T-helper 17 cell (primary cell): ENCODE measurements at regions not wholly inside any gene's neighbourhood (a gene's known extent, or its start where the extent isn't known, plus 50 kb on each side); places are given as distances from the start of the nearest gene placed in this dataset.
A peak's percentile ranks its signal among the peaks of the same experiment; 100 is the strongest.

Experiments used
- ATAC-seq: fragments of 150-1000 bp; cut with Tn5 transposase; 2 replicates; pipeline ENCODE4 v1.10.0; 2021; ENCODE audit warnings: mild to moderate bottlenecking, moderate library complexity
- DNase-seq, 3 donors: peaks; one replicate each; pipeline versions ENCODE4 v3.0.0 to v3.0.0-alpha.2; 2020 to 2021
- H3K9me3 ChIP-seq: one replicate; pipeline ENCODE4 v1.7.0; 2013; ENCODE audit warnings: low read length, mild to moderate bottlenecking; ENCODE audit not compliant: control insufficient read depth, poor library complexity, severe bottlenecking
- H3K27ac Mint-ChIP-seq: one replicate; pipeline ENCODE4 v1.8.0; 2022; ENCODE audit warnings: mild to moderate bottlenecking, moderate library complexity, mixed read lengths
- H3K27me3 Mint-ChIP-seq: one replicate; pipeline ENCODE4 v1.8.0; 2022; ENCODE audit warnings: mixed read lengths
- H3K36me3 Mint-ChIP-seq: one replicate; pipeline ENCODE4 v1.8.0; 2022; ENCODE audit warnings: low read depth, mixed read lengths
- H3K4me1 Mint-ChIP-seq: one replicate; pipeline ENCODE4 v1.8.0; 2022; ENCODE audit warnings: mild to moderate bottlenecking, mixed read lengths
- H3K4me3 Mint-ChIP-seq: one replicate; pipeline ENCODE4 v1.8.0; 2022; ENCODE audit warnings: mild to moderate bottlenecking, moderate library complexity, mixed read lengths

GRCh38 chr9:84393266-84393950, 52.9 kb upstream of the SLC28A3 start:
- Mint-ChIP-seq H3K4me1 (no peaks in the 10 kb centered on the region), H3K27me3 (peaks cover 32% of the 10 kb centered on the region), H3K4me3 (no peak overlapping the region), H3K36me3 (no peaks in the 10 kb centered on the region), H3K27ac (no peak overlapping the region)
- ATAC-seq = no peak
- DNase-seq = no peak
- H3K9me3 ChIP-seq = no peaks in the 10 kb centered on the region

GRCh38 chr9:84394036-84394435, 53.5 kb upstream of the SLC28A3 start:
- Mint-ChIP-seq H3K36me3 (no peaks in the 10 kb centered on the region), H3K27ac (no peak overlapping the region), H3K27me3 (peaks cover 32% of the 10 kb centered on the region), H3K4me3 (no peak overlapping the region), H3K4me1 (no peaks in the 10 kb centered on the region)
- DNase-seq = no peak
- ATAC-seq = no peak
- no peaks in the 10 kb centered on the region for H3K9me3 ChIP-seq

DNA sequence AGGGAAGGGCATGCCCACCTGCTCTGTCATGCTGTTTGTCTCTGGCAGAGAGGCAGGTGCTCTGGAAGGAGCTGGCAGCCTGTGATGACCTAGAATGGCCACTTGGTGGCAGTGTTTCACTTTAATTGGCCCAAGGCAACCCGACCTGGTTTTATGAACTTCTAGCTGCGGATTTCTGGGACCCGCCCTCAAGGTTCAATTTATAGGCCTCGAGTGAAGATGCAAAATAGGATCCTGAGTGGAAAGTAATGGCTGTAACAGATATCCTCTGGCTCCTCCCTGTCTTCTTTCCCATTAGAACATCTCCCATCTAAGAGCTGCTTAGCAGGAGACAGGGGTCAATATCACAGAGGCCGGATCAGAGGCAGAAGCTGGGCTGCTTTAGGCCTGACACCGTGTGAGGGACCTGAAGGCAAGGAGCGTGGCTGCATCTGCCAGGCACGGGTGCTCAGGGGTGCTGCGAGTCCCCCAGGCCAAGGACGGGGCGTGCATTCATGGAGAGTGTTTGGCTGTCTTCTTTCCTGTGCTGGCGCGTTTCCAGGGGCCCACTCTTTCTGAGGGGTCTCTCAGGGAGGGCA, 56.7 kb upstream of the SLC28A3 start:
- Mint-ChIP-seq H3K4me1 (no peaks in the 10 kb centered on the region), H3K4me3 (no peak overlapping the region), H3K27ac (no peak overlapping the region), H3K27me3 (peaks cover 12% of the 10 kb centered on the region), H3K36me3 (no peaks in the 10 kb centered on the region)
- H3K9me3 ChIP-seq = no peaks in the 10 kb centered on the region
- ATAC-seq (peak; percentile 81), DNase-seq (peak; percentile 18 to 47 (median 40))

DNA sequence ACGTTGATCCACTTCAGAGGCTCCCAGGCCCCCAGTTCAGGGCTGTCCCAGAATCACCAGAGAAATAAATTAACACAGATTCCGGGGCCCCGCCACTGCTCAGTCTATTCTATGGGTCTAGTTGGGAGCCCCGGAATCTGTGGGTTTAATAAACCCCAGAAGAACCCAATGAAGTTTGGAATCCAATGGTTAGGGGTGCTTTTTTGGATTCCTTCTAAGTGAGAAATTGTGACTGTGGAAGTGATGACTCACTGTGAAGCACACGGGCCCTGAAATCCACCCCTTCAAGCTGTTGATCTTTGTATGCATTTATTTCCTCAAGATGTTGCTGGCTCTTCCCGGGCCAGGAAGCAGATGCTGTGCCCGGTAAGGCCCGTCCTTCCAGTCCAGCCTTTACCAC, 57.3 kb upstream of the SLC28A3 start:
- DNase-seq = no peak

DNA sequence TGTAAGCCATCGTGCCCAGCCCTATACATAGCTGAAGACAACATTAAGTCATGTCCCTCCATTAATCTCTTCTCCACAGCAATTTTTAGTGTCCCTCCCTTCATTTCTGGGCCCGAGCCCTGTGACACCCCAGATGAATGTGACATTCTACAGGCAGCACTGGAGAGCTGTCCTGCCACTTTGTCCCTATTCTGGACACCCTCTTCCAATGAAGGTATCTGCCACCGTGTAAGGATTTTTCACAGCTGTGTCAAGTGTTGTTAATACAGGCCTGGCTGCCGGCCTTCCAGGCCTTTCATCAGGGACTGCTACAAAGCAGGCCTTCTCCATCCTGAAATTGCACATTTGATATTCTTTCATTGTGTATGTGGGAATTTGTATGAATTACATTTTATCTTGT, 62.0 kb upstream of the SLC28A3 start:
- no peak overlapping the region for H3K4me3 Mint-ChIP-seq
- no peak overlapping the region for H3K27ac Mint-ChIP-seq
- no peaks in the 10 kb centered on the region for H3K36me3 Mint-ChIP-seq
- no peak for ATAC-seq
- peaks cover 2% of the 10 kb centered on the region for H3K4me1 Mint-ChIP-seq
- no peak for DNase-seq
- H3K9me3 ChIP-seq = no peaks in the 10 kb centered on the region
- H3K27me3 Mint-ChIP-seq = no peaks in the 10 kb centered on the region

More for the DNA sequence above, 57.3 kb upstream of the SLC28A3 start:
- no peak overlapping the region for H3K4me3 Mint-ChIP-seq
- H3K27me3 Mint-ChIP-seq = peaks cover 10% of the 10 kb centered on the region
- H3K36me3 Mint-ChIP-seq = no peaks in the 10 kb centered on the region
- no peak overlapping the region for H3K27ac Mint-ChIP-seq
- no peaks in the 10 kb centered on the region for H3K9me3 ChIP-seq
- ATAC-seq = no peak
- H3K4me1 Mint-ChIP-seq = no peaks in the 10 kb centered on the region

DNA sequence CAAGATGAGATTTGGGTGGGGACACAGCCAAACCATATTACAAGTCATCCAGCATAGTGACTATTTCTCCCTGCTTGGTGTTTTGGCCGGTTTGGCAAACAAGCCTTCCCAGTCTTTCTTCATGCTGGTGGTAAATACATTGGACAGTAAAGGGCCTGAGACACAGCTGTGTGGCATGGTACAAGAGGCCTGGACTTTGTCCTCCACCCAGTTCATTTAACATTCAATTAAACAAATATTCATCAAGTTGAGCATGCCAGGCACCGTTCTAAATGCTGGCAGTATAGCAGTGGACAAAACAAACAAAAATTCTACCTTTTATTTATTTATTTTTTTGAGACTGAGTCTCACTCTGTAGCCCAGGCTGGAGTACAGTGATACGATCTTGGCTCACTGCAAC, 62.7 kb upstream of the SLC28A3 start:
- Mint-ChIP-seq H3K27ac (no peak overlapping the region), H3K4me1 (peaks cover 2% of the 10 kb centered on the region), H3K27me3 (no peaks in the 10 kb centered on the region), H3K36me3 (no peaks in the 10 kb centered on the region), H3K4me3 (no peak overlapping the region)
- H3K9me3 ChIP-seq = no peaks in the 10 kb centered on the region
- no peak for ATAC-seq
- no peak for DNase-seq

DNA sequence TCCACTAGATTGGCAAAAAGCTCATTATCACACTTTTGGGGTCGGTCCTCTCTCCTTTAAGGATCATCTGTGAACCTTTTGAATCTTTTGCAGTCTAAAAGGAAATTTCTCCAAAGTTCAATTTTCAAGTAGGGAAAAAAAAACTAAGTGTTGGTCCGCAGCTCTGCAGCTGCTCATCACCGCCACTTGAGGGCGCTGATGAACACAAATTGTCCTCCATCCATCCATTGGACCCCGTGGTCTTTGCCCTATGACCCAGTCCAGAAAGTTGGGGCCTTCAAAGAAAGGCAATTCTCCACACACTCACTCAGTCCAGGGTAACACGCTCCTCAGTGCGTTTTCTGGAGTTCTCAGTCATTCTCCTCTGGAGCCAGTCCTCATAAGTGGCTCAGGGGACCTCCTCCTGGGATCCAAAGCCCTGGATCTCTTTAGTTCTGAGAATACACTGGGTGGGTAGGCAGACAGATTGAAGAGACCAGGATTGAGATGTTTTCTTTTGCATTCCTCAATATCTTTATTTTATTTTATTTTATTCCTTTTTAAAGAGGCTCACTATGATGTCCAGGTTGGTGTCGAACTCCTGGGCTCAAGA, 63.6 kb upstream of the SLC28A3 start:
- Mint-ChIP-seq H3K4me1 (peaks cover 2% of the 10 kb centered on the region), H3K27me3 (no peaks in the 10 kb centered on the region), H3K36me3 (no peaks in the 10 kb centered on the region), H3K4me3 (no peak overlapping the region), H3K27ac (peak overlapping the region; percentile 66)
- DNase-seq (no peak), ATAC-seq (no peak)
- H3K9me3 ChIP-seq = no peaks in the 10 kb centered on the region

GRCh38 chr9:84405667-84406066, 65.1 kb upstream of the SLC28A3 start:
- no peaks in the 10 kb centered on the region for H3K36me3 Mint-ChIP-seq

DNA sequence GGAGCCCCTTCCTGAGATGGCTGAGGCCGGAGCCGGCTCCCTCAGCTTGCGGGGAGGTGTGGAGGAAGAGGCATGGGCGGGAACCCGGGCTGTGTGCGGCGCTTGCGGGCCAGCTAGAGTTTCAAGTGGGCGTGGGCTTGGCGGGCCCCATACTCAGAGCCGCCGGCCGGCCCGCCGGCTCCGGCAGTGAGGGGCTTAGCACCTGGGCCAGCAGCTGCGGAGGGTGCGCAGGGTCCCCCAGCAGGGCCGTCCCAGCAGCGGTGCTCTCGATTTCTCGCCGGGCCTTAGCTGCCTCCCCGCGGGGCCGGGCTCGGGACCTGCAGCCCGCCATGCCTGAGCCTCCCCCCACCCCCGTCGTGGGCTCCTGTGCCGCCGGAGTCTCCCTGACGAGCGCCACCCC, 67.9 kb upstream of the SLC28A3 start:
- no peaks in the 10 kb centered on the region for H3K36me3 Mint-ChIP-seq
- H3K4me1 Mint-ChIP-seq = peaks cover 4% of the 10 kb centered on the region
- ATAC-seq (no peak), DNase-seq (no peak)
- no peaks in the 10 kb centered on the region for H3K9me3 ChIP-seq
- no peaks in the 10 kb centered on the region for H3K27me3 Mint-ChIP-seq
- H3K27ac Mint-ChIP-seq = no peak overlapping the region
- no peak overlapping the region for H3K4me3 Mint-ChIP-seq

More at GRCh38 chr9:84405667-84406066, 65.1 kb upstream of the SLC28A3 start:
- H3K9me3 ChIP-seq = no peaks in the 10 kb centered on the region
- DNase-seq = no peak
- H3K27me3 Mint-ChIP-seq = no peaks in the 10 kb centered on the region
- H3K4me3 Mint-ChIP-seq = no peak overlapping the region
- peaks cover 2% of the 10 kb centered on the region for H3K4me1 Mint-ChIP-seq
- no peak for ATAC-seq
- no peak overlapping the region for H3K27ac Mint-ChIP-seq

DNA sequence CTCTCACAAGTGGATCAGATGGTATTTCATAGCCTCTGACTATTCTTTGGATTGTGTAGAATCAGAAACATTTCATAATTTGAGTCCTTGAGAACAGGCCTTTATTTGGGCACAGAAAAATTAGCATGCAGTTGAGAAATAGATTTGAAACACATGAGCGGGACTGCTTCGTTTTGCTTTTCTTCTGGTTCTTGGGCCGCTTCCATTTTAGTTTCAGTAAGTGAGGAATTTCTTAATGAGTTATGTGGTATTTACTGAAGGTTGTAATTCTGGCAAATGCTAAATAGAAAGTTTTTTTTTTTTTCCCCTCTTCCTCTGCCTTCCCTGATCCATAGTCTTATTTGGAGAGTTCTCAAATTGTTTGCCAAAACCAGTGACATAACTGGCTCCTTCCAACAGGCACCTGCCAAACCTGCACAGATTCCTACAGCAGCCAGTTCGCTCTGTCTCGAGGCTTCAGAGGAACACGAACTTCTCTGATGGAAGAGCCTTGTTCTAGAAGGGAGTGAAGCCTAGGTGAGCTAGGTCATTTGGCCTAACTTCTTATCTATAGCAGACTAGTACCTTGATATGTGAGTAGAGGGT, 71.2 kb upstream of the SLC28A3 start:
- Mint-ChIP-seq H3K27me3 (no peaks in the 10 kb centered on the region), H3K27ac (no peak overlapping the region), H3K4me3 (no peak overlapping the region), H3K36me3 (no peaks in the 10 kb centered on the region), H3K4me1 (peaks cover 2% of the 10 kb centered on the region)
- ATAC-seq (no peak), DNase-seq (no peak)
- H3K9me3 ChIP-seq = no peaks in the 10 kb centered on the region

DNA sequence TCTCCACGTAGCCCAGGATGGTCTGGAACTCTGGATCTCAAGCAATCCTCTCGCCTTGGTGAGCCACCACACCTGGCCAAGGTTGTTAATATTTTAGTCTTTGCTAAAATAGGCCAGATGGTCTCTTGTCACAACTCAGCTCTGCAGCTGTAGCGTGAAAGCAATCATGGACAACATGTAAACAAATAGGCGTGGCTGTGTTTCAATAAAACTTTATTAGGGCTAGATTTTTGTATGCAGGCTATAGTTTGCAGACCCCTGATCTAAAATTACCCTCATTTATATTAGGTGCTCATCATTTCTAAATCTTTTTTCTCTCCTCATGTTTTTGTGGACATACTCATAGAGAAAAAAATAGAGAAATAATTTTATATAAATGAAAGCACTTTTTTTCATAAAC, 72.1 kb upstream of the SLC28A3 start:
- H3K27me3 Mint-ChIP-seq = peaks cover 6% of the 10 kb centered on the region
- ATAC-seq (no peak), DNase-seq (no peak)
- H3K4me1 Mint-ChIP-seq = peaks cover 2% of the 10 kb centered on the region
- H3K27ac Mint-ChIP-seq = no peak overlapping the region
- no peaks in the 10 kb centered on the region for H3K9me3 ChIP-seq
- no peak overlapping the region for H3K4me3 Mint-ChIP-seq
- H3K36me3 Mint-ChIP-seq = no peaks in the 10 kb centered on the region

- DNase-seq = no peak
- no peak overlapping the region for H3K4me3 Mint-ChIP-seq
- no peaks in the 10 kb centered on the region for H3K36me3 Mint-ChIP-seq
- H3K27me3 Mint-ChIP-seq = peaks cover 9% of the 10 kb centered on the region
- no peak for ATAC-seq
- H3K9me3 ChIP-seq = no peaks in the 10 kb centered on the region
- H3K27ac Mint-ChIP-seq = no peak overlapping the region
- peaks cover 2% of the 10 kb centered on the region for H3K4me1 Mint-ChIP-seq
Measured at GRCh38 chr9:84413301-84413700, 72.7 kb upstream of the SLC28A3 start.

DNA sequence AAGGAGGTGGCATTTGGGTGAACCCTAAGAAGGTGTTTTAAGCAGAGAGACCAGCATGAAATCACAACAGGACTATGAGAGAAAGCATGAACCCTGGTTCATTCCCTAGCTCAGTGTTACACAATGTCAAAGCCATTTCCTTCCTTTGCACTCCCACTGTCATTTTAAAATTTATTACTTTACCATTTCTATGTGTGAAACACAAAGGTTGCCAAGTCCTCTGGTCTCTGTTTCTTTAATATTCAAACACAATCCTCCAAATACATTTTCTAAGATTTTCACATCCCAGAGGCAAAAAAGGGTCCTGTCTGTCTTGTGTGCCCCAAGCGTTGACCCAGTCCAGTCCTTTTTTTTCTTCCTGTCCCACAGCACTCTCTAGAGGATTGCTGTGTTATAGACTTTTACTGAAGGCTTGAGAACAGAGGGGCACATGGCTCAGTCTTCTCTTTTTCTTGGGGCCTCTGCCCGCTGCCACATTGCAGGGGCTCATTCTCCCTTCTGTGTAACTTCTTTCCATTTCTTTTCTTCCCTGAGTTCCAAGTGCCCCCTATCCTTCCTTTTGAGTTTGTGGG, 78.6 kb upstream of the SLC28A3 start:
- H3K36me3 Mint-ChIP-seq = no peaks in the 10 kb centered on the region
- no peak for DNase-seq
- H3K9me3 ChIP-seq = peaks cover 5% of the 10 kb centered on the region
- no peak overlapping the region for H3K27ac Mint-ChIP-seq
- ATAC-seq = no peak
- no peak overlapping the region for H3K4me3 Mint-ChIP-seq
- no peaks in the 10 kb centered on the region for H3K4me1 Mint-ChIP-seq
- H3K27me3 Mint-ChIP-seq = peaks cover 23% of the 10 kb centered on the region
